Nucleus accumbens (tissue), 56 donors: ENCODE measurements at regions not wholly inside any gene's neighbourhood (a gene's known extent, or its start where the extent isn't known, plus 50 kb on each side); places are given as distances from the start of the nearest gene placed in this dataset.
"Not testable (repeated sequence)": the region's sequence is repeated elsewhere in the genome, so short reads cannot be mapped to it uniquely, and the experiment has no call there.

Source experiments
- DNase-seq, 56 donors: peaks; one replicate each; lab custom pipeline; 2025; lab: John Stamatoyannopoulos, UW

DNA sequence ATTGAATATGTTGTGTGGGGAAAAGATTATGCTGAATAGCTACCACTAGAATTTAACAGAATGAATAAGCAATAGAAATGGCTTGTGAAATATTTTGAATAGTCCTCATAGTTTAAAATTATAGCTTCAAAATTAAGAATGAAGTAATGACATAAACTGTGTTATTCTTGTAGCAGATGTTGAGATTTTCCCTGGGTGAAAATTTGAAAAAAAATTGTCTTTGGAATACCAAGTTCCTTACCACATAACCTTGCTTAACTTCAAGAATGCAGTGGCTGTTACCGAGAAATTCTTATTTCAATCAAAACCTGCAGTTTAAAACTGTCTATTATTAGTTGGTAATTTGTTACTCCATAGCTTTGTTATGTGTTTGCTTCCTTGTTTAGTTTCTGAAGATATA lies 1268.6 kb downstream of the RAPGEF2 start:
- no peak for DNase-seq

DNA sequence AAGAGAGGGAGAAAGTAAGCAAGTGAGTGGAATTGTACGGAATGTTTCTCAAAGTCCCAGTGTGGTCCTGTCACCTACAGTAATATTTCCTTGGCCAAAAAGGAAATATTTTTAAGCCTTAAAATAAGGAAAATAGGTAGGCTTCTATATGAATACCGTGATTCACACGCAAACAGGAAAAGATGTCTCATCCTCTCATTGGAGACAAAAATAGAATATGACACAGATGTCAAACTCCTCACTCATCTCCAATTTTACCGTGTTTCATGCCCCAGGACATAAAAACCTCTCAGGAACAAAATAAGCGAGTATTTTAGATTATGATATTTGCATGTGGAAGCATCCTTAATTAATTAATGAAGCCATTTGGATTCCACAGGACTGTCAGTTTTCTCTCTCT lies 1269.5 kb downstream of the RAPGEF2 start:
- DNase-seq: no peak

DNA sequence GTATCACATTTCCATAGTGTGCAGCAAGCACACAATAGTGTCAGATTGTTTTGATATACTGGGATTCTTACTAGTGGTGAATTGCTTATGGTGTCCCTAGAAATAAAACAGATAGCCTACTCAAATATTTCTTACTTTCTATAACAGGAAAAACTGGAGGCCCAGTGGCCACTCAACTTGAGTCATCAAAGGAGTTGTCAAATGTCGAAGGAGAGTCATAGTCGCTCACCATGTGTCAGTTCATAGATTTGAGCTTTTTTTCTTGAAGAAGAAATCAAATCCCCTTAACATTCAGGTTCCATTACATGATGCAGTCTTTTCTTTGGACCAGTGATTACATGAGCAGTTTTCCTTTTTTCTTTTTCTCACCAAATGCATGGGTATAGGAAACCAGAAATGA lies 1271.0 kb downstream of the RAPGEF2 start:
- no peak for DNase-seq

DNA sequence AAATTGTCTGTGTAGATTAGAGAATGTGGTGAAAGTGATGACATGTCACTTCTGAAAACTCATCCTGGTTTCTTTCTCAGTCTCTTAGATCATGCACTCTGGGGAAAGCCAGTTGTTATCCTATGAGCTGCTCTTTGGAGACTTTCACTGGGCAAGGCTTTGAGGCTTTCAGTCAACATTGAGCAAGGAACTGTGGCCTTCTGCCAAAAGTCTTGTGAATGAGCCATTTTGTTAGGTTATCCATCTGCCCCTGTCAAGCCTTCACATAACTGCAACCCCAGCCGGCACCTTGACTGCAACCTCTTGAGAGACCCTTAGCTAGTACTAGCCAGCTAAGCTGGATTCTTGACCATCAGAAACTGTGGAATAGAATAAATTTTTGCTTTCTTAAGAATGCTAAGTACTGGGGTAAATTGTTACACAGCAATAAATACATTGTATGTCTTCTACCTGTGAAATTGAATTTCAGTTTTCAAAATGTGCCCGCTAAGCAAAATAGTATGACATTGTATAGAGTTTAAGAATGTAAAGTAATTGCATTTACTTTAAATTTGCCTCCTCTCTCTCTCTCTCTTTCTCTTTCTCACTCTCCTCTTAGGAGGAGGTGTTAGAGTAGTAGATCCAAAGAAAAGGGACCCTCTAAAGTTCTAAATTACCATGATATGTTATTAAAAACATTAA lies 1273.0 kb downstream of the RAPGEF2 start:
- no peak for DNase-seq

DNA sequence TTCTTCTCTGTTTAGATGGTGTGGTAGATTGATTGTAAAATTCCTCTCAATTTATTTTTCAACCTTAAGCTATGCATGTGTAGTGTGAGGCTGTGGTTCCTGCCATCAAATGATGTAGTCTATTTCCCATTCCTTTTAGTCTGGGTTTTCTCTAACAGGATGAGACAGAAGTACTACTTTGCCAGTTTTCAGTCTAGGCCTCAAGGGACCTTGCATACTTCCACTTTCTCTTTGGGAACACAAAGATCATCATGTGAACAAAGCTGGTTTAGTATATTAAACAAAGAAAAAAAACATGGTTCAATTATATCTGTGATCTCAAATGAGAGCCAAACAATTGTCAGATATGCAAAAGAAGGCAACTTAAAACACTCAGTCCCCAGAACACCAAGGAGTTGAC lies 1284.0 kb downstream of the RAPGEF2 start:
- DNase-seq: no peak

DNA sequence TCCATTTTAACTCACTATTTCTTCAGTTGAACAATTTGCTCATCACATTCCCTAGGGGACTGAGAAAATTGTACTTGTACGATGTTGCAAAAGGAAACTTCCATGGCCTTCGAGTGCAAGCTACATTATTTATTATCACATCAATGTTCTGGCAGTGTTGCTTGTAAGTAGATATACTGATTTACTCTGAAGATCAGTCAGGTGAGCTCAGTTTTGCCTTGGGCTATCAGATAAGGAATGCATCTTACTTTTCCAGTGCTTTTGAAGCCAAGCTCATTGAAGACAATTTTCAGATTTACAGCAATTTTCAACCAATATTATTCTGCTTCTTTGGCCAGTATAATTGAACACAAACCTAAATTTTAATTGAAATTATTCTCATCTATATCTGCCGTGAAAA lies 1296.9 kb downstream of the RAPGEF2 start:
- DNase-seq: no peak

DNA sequence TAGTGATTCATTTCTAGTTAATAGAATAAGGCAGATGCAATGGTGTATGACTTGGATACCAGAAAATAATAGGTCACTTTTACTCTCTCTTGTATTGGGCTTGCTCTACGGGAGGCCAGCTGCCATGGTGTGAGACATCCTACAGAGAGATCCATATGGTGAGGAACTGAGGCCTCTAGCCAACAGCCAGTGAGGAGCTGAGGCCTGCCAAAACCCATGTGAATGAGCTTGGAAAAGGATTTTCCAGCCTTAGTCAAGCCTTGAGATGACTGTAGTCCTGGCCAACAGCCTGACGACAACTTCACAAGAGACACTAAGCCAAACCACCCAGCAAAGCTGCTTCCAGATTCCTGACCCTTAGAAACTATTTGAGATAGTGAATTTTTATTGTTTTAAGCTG lies 1300.2 kb downstream of the RAPGEF2 start:
- DNase-seq: no peak

DNA sequence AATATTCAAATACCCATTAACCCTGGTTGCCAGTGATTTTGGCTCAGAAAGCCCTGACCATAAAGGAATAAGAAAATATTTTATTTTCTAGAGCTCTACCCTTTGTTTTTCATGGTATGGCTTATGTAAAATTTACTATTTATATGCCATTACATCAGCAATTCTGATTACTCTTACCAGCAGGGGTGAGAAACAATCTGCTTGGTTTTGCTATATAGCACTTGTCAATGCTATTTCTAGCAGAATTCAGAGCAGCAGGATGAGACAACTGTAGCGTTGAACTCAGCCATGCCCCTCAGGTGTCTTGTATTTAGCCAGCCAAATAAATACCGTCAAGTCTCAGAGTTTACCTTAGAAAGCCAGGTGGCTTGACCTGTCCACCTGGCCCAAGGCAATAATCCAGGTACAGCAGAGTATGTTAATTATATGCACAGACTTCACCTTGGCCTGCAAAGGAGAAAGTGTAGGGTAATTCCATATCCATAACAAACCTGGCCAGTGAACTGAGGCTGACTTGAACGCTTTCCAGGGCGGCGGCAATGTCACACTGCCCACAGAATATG lies 1303.5 kb downstream of the RAPGEF2 start:
- no peak for DNase-seq

DNA sequence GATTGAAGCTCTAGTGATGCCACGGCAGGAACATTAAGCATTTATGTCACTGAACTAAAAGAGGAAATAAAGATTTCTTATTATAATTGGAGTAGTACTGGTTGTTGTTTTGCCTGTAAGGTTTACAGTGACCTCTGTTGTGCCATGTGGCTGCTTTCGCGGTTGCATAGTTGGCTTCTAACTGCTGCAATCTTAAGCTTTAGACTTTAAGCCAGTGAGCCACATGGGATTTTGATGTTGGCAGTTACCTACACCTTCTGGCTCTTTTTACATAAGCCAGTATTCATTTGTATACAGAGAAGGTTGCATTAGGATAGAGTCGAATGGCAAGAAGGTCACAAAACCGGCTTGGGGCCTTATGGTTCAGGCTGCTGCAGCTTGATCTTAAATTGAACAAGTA lies 1311.6 kb downstream of the RAPGEF2 start:
- no peak for DNase-seq

DNA sequence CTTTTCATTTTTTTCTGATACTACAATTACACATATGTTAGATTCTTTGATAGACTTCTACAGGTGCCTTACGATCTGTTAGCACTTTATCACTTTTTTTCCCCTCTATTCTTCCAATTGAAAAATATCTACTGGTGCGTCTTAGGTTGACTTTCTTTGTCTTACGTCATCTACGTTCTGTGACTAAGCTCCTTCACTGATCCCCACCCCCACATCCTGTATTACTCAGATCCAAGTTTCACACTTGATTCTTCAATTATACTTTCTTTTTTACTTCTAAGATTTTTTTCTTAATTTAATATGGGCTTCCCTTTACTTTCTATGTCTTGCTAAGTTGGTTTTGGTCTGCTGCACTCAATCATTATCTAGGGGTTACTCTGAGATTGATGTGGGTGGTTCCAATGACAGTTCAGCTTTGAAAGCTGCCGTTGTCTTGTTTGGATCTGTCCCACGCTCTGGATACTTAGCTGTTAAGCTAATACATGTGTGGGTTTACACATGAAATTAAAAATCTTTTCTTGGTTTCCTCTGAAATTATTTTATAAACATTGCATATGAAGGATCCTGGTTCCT lies 1321.1 kb downstream of the RAPGEF2 start:
- peak in 1 of 56 donors; percentile 0 for DNase-seq

DNA sequence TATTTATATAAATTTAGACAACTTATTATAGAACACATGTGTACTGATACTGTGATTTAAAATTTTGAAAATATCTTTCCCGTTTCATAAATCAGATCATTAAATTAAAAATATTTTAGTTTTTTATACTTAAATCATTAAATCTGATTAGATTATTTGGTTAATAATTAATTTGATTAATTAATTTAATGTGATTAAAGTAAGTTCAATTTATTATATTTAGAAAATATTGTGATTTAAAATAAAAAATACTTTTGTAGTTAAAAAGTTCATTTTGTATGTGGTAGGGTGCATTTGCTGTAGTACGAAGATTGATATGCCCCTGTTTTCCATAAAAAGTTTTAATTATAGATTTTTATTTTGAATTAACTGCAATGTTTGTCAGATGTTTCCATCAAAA lies 1323.4 kb downstream of the RAPGEF2 start:
- DNase-seq: no peak

DNA sequence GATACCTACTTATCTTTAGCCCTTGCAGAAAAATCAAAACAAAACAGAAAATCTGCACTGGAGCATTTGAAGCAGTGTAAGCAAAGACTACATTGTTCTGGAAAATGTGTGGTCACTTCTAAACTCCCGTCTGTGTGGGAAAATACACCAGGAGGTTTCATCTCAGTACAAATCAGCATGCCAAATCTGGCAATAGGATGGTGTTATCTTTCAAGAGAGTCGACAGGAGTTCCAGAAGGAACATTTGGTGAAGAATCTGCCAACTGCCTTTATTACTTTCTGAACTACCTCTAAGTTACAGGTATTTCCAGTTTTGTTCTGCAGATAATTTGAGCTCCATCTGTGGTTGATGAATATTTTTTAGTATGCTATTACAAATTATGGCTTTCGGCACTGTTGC lies 1348.0 kb downstream of the RAPGEF2 start:
- DNase-seq: no peak

DNA sequence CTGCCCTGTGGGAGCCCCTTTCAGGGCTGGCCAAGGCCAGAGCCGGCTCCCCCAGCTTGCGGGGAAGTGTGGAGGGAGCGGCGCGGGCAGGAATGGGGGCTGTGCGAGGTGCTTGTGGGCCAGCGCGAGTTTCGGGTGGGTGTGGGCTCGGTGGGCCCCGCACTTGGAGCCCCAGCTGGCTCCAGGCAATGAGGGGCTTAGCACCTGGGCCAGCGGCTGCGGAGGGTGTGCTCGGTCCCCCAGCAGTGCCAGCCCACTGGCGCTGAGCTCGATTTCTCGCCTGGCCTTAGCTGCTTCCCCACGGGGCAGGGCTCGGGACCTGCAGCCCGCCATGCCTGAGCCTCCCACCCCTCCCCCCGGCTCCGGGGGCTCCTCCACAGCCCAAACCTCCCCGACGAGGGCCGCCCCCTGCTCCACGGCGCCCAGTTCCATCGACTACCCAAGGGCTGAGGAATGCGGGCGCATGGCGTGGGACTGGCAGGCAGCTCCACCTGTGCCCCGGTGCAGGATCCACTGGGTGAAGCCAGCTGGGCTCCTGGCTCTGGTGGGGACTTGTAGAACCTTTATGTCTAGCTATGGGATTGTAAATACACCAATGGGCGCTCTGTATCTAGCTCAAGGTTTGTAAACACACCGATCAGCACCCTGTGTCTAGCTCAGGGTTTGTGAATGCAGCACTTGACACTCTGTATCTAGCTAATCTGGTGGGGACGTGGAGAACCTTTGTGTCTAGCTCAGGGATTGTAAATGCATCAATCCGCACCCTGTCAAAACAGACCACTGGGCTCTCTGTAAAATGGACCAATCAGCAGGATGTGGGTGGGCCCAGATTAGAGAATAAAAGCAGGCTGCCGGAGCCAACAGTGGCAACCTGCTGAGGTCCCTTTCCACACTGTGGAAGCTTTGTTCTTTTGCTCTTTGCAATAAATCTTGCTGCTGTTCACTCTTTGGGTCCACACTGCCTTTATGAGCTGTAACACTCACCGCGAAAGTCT lies 1379.1 kb downstream of the RAPGEF2 start:
- DNase-seq: not testable (repeated sequence)

DNA sequence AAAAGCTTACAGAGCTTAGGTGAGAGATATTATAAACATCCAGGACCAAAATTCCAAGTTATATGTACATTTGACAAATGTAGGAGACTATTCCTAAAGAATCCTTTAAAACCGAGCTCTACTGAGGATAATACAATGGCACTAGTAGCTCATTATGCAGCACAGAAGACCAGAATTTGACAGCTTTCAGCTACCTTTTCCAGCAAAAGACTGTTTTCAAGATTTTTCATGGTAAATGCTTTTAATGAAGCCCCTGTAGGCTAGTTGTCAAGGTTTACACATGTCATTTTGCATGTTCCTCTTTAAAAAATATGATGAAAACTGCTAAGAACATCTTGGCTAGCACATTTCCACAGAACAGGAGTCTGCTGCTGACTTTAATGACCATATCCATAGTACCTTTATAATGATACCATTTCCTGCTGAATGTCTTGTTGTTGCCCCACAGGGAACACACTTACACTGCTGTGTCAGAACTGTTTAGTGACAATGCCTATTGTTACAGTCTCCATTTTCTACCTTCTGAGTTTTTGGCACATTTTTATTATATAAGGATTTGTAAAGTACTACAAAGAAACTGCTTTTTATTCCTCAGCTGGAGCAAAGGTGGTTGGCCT lies 1382.3 kb downstream of the RAPGEF2 start:
- DNase-seq: no peak

DNA sequence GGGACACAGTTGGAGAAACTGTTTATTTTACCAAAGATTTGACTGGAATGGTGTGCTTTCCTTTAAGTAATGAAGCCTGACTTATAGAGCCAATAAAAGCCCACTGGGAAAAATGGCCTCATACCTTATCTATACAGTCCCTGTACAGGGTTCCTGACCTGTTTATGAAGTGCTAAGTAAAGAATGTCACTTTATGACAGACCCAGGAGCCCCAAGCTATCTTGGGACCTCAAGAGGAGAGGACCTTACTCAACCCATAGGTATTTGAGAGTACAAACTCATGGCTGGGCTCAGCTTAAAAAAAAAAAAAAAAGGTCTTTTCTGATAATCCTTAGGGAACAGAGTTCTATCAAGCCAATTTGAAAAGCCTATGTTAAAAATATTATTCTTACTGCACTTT lies 1389.3 kb downstream of the RAPGEF2 start:
- DNase-seq: no peak

DNA sequence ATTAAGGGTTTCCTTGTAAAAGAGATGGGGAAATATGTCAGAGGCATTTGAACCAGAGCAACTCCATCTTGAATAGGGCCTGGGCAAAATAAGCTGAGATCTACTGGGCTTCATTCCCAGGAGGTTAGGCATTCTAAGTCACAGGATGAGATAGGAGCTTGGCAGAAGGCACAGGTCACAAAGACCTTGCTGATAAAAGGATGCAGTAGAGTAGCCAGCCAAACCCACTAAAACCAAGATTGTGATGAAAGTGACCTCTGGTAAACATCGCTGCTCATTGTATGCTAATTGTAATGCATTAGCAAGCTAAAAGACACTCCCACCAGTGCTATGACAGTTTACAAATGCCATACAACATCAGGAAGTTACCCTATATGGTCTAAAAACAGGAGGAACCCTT lies 1390.3 kb downstream of the RAPGEF2 start:
- no peak for DNase-seq

DNA sequence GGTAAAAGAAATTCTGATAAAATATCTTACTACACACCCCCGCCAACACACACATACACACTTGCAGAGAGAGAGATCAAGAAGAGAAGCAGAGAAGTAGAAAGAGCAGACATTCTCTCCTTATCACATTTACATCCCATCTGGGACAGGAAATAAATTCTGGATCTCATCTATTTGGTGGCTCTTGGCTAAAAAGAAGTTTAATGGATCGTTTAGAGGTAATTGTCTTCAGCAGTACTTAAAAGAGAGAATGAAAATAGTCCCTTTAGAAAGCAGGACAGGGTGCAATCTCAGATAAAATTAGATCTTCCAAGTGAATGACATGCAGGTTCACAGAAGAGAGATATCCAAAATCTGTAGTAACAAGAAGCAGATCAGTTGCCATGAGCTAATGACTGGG lies 1392.5 kb downstream of the RAPGEF2 start:
- DNase-seq: no peak

DNA sequence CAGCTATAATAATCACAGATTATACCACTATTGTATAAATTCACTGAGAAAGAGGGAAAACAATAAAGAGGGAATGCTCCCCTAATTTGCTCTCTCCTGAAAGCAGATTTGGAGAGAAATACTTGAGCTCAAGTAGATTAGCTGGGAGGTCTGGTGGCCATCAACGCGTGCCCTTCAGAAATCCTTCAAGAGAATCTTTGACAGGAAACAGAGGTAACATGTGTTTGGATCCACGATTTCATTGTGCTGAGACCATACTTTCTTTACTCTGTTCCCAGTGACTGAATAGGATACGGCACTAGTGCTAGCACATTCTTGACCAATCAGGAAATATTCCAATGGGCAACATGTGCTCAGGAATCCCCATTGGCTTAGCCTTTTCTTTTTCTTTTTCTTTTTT lies 1395.3 kb downstream of the RAPGEF2 start:
- DNase-seq: no peak

DNA sequence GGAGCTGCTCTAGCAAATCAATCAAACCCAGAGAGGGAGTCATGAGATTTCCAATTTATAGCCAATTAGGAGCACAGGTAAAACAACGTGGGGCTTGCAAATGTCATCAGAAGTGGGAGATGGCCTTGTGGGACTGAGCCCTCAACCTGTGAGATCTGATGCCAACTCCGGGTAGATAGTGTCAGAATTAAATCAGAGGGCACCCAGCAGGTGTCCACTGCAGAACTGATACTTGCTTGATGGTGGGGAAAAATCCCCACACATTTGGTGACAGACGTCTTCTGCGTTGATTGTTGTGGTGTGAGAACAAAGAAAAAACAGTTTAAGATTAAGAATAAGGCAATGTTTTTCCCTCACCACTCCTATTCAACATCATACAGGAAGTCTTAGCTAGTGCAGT lies 1402.8 kb downstream of the RAPGEF2 start:
- DNase-seq: no peak

DNA sequence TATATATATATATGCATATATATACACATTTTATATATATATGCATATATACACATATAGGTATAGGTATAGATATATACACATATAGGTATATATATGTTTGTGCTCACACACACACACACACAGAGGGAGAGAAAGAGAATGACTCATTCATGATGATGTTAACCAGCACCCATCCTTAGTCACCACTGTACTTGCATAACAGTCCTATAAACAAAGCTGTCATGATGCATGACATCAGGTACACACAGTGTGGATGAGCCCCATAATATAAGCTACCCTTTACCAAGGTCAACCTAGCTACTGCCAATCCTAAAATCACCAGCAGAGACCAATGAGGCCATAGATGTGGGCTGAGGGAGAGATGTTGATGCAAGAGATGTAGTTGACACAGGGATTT lies 1408.0 kb downstream of the RAPGEF2 start:
- no peak for DNase-seq

DNA sequence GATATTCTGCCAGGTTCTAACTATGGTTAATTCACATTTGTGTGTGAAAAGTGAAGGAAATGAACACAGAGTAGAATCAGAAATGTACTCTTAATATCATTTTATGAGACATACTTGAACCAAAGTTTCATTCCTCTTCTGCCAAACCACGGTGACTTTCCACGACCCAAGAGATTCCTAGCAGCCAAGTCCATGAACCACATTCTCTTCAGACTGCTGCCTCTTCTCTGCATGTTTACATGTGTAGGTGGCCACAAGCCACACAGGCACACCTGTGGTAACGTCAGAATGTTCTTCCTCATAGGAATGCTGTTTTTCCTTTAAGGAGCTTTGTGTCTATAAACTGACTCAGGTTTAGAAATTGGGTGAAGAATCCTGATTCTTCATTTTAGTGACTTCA lies 1411.2 kb downstream of the RAPGEF2 start:
- DNase-seq: no peak
